Mammary epithelial cell (primary cell): ENCODE measurements at regions not wholly inside any gene's neighbourhood (a gene's known extent, or its start where the extent isn't known, plus 50 kb on each side); places are given as distances from the start of the nearest gene placed in this dataset.

Experiments used
- EZH2 ChIP-seq: IDR thresholded peaks from 2 replicates; pipeline ENCODE4 v1.6.1; 2012; ENCODE audit warnings: low read length, inconsistent platforms, borderline replicate concordance
- TF ChIP-seq, protein P1 (sequence below), 2 donors: IDR thresholded peaks in 1 of 2; conservative IDR thresholded peaks in 1 of 2; 2 replicates each; pipeline ENCODE4 v1.5.1; 2011 to 2012; ENCODE audit warnings: inconsistent platforms in 2 of 2, low read length in 2 of 2, mild to moderate bottlenecking in 2 of 2, control low read depth in 1 of 2, low read depth in 1 of 2; ENCODE audit not compliant: insufficient read depth in 1 of 2; ENCODE audit errors: extremely low read depth in 1 of 2

DNA sequence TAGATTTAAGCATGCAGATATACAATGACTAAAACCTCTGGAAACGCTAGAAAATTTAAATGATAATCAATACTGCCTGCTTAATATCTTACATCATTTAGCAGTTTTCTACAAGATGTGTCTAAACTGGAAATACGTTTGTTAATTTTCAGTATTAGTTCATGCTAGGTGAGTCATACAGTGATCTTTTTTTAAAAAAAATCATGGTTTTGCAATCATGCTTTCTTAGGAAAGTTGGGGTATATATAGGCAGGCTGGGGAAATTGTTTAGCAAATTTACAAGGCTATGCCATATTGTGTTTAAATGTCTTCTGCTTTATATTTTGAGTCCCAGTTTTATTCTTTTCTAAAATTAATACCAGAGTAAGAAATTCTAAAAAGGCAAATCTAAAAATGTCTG lies 245.4 kb upstream of the SPRY2 start:
- TF ChIP-seq, protein P1, sequence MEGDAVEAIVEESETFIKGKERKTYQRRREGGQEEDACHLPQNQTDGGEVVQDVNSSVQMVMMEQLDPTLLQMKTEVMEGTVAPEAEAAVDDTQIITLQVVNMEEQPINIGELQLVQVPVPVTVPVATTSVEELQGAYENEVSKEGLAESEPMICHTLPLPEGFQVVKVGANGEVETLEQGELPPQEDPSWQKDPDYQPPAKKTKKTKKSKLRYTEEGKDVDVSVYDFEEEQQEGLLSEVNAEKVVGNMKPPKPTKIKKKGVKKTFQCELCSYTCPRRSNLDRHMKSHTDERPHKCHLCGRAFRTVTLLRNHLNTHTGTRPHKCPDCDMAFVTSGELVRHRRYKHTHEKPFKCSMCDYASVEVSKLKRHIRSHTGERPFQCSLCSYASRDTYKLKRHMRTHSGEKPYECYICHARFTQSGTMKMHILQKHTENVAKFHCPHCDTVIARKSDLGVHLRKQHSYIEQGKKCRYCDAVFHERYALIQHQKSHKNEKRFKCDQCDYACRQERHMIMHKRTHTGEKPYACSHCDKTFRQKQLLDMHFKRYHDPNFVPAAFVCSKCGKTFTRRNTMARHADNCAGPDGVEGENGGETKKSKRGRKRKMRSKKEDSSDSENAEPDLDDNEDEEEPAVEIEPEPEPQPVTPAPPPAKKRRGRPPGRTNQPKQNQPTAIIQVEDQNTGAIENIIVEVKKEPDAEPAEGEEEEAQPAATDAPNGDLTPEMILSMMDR (conservative IDR thresholded peaks at IDR 0.05 in 1 of 2, IDR thresholded peaks at IDR 0.05 in 1 of 2; ENCODE audit: extremely low read depth in 1 of 2, insufficient read depth in 1 of 2, low read depth in 1 of 2, low read length in 2 of 2): no peak
- no peak for TF ChIP-seq EZH2
